GM19023 (cell line): ENCODE measurements at regions not wholly inside any gene's neighbourhood (a gene's known extent, or its start where the extent isn't known, plus 50 kb on each side); places are given as distances from the start of the nearest gene placed in this dataset.

Experiments
- ATAC-seq: cut with Tn5 transposase; IDR thresholded peaks from one replicate; pipeline ENCODE4 v1.9.1; 2021; ENCODE audit warnings: mild to moderate bottlenecking, moderate library complexity; ENCODE audit not compliant: unreplicated experiment

DNA sequence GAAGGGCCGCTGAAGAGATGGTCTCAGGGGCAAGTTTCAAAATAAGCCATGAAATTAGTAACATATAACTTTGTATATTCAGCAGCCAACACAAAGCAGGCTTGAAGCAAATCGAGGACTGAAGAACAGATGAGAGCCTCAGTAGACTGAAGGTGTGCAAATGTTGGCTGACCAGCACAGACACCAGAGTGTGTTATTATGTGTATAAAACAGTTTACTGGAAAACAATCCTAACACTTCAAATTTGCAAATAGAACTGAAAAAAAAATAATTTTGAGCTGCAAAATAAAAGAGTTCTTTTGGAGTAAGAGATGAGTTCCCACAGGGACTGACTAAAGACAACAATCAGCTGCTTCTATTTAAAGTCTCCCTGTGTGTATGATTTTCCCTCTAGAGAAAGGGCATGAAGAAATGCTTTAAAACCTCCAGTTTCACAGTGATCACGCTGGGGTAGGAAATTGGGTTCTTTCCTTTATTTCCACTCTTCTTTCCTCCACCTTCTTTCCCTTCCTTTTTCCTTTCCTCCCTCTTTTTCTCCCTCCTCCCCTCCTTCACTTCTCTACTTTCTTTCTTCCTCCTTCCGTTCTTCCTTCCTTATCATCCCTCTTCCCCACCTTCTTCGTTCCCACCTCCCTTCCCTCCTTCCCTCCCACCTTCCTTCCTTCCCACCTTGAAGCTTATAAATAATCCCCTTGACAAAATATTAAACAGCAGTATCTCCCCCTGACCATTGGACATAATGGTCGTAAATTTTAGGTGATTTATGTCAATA, 383.9 kb upstream of the DCN start:
- no peak for ATAC-seq

DNA sequence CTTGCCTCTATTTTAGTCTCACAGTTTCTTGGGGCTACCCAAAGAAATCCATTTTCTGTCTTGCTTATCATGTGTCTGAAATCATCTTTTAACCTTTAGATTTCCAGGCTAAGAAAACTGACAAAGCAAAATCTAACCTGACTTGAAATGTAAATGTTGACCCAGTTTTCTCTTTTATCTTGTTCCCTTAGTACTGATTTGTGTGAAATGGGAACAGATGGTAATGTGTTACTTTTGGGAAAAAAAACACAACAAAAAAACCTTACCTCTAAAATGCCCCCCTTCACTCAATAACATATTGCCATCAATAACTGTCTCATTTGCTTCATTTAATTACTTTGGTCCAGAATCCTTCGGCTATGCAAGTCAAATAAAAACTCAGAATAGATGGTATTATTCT, 383.2 kb upstream of the DCN start:
- ATAC-seq: no peak

DNA sequence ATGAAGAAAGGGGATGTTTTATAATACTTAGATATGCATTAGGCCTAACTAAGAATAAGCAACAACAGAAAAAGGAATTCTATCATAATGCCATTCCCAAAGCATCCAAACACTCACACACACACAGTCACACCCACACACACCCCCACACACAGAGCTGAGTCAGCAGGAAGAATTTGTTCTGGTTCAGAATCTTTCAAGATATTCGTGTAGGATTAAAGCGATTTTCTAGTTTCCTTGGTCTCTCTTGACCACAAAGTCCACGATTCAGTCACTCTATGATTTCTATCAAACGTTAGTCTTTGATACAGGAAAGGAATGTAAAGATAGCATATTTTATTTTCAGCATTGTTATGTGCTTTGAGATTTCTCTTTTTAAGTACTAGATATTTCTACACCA, 382.6 kb upstream of the DCN start:
- no peak for ATAC-seq

- ATAC-seq: no peak
Measured at GRCh38 chr12:91563011-91563765, 380.6 kb upstream of the DCN start.

DNA sequence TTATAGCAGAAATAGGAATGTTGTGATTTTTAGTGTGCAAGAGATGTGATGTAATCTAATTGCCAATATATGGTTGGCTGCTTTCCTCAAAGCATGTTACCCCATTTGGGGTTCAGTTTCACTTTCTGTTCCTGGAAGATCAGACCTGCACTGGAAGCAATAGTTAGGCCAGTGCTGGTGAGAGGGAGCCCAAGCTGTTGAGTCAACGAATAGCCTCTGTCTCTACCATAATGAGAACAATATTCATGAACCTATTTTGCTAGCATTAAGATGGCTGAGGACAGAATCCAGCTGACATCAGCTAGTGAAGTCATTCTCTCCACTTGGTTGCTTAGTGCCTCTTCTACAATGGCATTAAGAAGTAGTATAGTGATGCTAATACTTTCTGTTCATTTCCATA, 379.9 kb upstream of the DCN start:
- ATAC-seq: no peak

GRCh38 chr12:91561958-91562325, 379.3 kb upstream of the DCN start:
- ATAC-seq: no peak

- ATAC-seq: no peak
Measured at GRCh38 chr12:91561301-91561957, 378.8 kb upstream of the DCN start.

DNA sequence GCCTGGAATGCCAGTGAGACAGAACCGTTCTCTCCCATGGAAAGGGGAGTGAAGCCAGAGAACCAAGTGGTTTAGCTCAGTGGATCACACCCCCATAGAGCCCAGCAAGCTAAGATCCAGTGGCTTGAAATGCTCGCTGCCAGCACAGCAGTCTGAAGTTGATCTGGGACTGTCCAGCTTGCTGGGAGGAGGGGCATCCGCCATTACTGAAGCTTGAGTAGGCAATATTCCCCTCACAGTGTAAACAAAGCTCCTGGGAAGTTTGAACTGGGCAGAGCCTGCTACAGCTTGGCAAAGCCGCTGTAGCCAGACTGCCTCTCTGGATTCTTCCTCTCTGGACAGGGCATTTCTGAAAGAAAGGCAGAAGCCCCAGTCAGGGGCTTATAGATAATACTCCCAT, 374.3 kb upstream of the DCN start:
- no peak for ATAC-seq

DNA sequence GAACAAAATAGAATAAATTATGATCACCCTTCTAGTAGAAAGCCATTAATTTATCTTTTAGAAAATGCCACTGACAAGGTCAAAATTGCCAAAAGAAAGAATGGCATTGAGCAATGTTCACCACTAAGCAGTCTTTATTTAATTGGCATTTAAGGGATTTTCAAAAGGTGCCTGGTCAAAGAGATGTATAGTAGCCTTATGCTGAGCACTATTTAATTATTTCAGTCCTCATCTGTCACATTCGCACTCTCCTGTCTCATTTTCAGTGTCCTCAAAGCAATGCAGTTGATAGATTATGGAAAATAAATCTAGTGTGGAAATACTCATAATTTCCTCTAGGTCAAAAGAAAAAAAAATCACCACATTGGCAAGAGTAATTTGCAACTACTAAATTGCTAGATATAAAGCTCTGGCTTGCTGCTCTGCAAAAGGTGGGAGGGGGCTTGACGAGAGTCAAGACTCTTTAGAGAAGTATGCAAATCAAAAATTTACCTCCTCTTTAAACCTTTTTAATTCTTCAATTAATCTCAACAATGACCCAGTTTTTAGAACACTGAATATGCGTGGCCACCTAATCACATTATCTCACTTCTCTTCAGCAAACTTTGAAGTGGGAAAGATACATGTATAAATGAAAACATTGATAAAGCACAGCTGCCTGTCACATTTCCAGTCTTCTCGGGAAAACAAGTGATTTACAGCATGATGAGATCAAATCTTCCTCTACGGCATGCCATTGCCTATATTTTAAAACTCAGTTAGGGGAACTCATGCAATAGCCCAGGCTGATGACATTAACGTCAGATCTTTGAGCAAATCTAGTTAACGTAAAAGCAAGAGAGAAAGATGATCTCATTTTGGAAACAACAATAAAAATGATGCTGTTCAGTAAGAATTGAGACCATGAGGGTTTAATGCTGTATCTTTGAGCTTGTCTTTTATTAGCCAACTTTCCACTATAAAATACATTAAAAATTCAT, 373.1 kb upstream of the DCN start:
- ATAC-seq: no peak

DNA sequence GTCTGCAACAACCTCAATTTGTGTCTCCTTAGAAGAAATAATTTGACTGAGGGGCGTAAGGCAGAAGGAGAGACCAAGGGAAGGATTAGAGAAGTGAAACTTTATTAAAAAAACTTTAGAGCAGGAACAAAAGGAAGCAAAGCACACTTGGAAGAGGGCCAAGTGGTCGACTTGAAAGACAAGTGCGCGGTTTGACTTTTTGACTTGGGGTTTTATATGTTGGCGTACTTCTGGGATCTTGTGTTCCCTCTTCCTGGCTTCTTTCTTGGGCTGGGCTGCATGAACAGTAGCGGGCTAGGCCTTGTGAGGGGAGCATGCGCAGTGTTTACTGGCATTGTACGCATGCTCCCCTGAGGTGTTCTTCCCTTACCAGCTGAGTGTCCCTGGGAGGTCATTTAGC, 369.3 kb upstream of the DCN start:
- no peak for ATAC-seq

DNA sequence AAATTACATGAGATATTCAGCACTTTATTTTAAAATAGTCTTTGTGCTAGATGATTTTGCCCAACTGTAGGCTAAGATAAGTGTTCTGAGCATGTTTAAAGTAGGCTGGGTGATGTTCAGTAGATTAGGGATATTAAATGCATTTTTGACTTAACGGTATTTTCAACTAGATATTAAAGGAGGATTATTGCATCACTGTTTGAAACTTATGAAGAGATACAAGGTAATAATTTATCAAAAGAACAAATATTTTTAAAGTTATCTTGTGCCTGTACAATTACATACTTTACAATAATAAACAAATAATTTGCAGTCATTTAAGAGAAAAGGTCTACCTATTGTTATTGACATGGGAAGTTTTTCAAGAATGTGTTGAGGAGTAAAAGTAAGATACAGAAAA, 368.6 kb upstream of the DCN start:
- ATAC-seq: no peak

- no peak for ATAC-seq
Measured at GRCh38 chr12:91542666-91543065, 360.0 kb upstream of the DCN start.

GRCh38 chr12:91542067-91542466, 359.4 kb upstream of the DCN start:
- no peak for ATAC-seq

GRCh38 chr12:91538418-91538817, 355.8 kb upstream of the DCN start:
- ATAC-seq: no peak

- no peak for ATAC-seq
Measured at GRCh38 chr12:91533366-91533765, 350.7 kb upstream of the DCN start.

DNA sequence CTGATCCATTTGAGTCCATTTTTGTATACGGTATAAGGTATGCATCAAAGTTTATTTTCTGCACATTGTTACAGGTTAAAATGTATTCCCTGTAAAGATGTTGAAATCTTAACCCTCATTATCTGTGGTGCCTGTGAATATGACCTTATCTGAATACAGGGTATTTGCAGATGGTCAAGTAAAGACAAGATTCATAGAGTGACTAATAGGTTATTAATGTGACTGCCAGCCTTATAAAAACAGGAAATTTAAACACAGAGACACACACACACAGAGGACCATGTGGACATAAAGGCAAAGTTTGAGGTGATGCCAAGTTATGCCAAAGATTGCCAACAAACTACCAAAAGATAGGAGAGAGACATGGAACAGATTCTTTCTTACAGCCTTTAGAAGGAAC, 347.2 kb upstream of the DCN start:
- no peak for ATAC-seq

GRCh38 chr12:91523831-91524230, 341.2 kb upstream of the DCN start:
- no peak for ATAC-seq

DNA sequence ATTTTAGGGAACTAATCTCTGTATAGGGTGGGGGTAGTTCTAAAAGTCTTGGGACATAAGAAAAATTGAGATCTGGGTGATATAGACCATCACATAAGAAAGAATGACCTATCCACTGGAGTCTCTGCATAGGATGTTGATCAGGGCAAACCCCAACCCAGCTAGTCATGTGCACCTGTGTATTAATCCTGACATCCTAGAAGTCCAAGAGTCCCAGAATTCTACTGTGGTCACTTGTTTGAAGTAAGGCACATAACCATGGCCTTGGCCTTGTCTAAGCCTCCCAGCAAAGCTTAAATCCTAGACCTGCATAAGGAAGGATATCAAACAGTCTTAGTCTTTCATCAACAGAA, 334.1 kb upstream of the DCN start:
- no peak for ATAC-seq

DNA sequence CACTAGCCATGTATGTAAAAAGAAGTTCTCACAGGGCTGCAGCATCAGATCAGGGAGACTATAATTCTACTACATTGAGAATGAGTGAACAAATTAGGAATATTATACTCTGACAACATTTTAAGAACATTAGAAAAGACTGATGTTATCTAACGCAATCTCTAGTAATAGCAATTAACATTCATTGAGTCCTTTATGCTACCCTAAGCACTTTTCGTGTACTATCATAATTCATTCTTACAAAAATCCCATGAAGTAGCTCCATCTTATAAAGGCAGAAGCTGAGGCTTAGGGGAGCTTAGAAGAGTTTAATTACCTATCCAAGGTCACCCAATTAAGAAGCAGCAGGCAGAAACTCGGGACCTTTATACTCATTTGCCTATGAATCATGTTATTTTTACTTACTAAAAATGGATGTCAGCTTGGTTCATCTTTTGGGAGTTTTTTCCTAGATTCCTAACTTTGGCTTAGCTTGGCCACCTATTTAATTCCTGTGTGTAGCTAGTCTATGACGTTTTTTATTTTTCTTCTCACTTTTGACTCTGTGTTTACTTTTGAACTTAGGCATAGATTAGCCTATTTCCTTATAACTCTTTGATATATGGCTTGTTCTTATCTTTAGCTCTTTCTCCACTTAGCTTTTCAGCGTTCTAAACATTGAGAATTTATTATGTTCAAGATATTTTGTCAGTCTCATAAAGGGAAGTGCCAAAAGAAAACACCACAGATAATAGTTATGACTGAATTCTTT, 333.5 kb upstream of the DCN start:
- no peak for ATAC-seq

GRCh38 chr12:91513313-91513712, 330.7 kb upstream of the DCN start:
- no peak for ATAC-seq
